ENCODE measurements at regions not wholly inside any gene's neighbourhood (a gene's known extent, or its start where the extent isn't known, plus 50 kb on each side); places are given as distances from the start of the nearest gene placed in this dataset.

GRCh38 chr9:1938675-1939170 lies 76.4 kb upstream of the SMARCA2 start:
- no peak overlapping the region for H3K27ac Mint-ChIP-seq
- CTCF ChIA-PET, result no interaction called here
- H3K4me3 Mint-ChIP-seq, result no peak overlapping the region
- no peak for DNase-seq
- no peaks in the 10 kb centered on the region for H3K9me3 Mint-ChIP-seq
- H3K4me1 Mint-ChIP-seq, result no peaks in the 10 kb centered on the region
- H3K36me3 Mint-ChIP-seq (ENCODE audit: low read depth), result no peaks in the 10 kb centered on the region
- POLR2A ChIA-PET, result no interaction called here
- H3K27me3 Mint-ChIP-seq, result peaks cover 9% of the 10 kb centered on the region

- ChIA-PET POLR2A (no interaction called here), CTCF (no interaction called here)
- no peak overlapping the region for H3K4me3 Mint-ChIP-seq
- no peak for DNase-seq
- H3K27me3 Mint-ChIP-seq, result peaks cover 3% of the 10 kb centered on the region
- H3K27ac Mint-ChIP-seq, result no peak overlapping the region
- no peaks in the 10 kb centered on the region for H3K9me3 Mint-ChIP-seq
- no peaks in the 10 kb centered on the region for H3K36me3 Mint-ChIP-seq (ENCODE audit: low read depth)
- H3K4me1 Mint-ChIP-seq, result no peaks in the 10 kb centered on the region
These were observed 75.7 kb upstream of the SMARCA2 start for GRCh38 chr9:1939466-1939865.

- Mint-ChIP-seq H3K36me3 (ENCODE audit: low read depth) (no peaks in the 10 kb centered on the region), H3K27ac (no peak overlapping the region), H3K27me3 (peaks cover under 1% of the 10 kb centered on the region), H3K4me1 (no peaks in the 10 kb centered on the region), H3K9me3 (no peaks in the 10 kb centered on the region), H3K4me3 (no peak overlapping the region)
- DNase-seq, result peak; percentile 42
- ChIA-PET CTCF (no interaction called here), POLR2A (no interaction called here)
These were observed 75.2 kb upstream of the SMARCA2 start for GRCh38 chr9:1939926-1940368.

- Mint-ChIP-seq H3K36me3 (ENCODE audit: low read depth) (no peaks in the 10 kb centered on the region), H3K9me3 (no peaks in the 10 kb centered on the region), H3K27ac (no peak overlapping the region), H3K4me1 (no peaks in the 10 kb centered on the region), H3K4me3 (no peak overlapping the region), H3K27me3 (peaks cover under 1% of the 10 kb centered on the region)
- no peak for DNase-seq
- ChIA-PET POLR2A (no interaction called here), CTCF (interaction anchor here (0.8 to 0.9 kb wide), 2 partner anchors 19 to 166 kb away, joined by 3 read pairs; no protein-coding TSS in a partner anchor)
These were observed 73.2 kb upstream of the SMARCA2 start for GRCh38 chr9:1941989-1942388.

- no peak overlapping the region for H3K4me3 Mint-ChIP-seq
These were observed 68.4 kb upstream of the SMARCA2 start for GRCh38 chr9:1946526-1947283.

GRCh38 chr9:1947438-1947837 lies 67.7 kb upstream of the SMARCA2 start:
- ChIA-PET CTCF (no interaction called here), POLR2A (no interaction called here)
- DNase-seq, result no peak
- no peak overlapping the region for H3K4me3 Mint-ChIP-seq
- H3K27me3 Mint-ChIP-seq, result peaks cover 2% of the 10 kb centered on the region
- H3K4me1 Mint-ChIP-seq, result no peaks in the 10 kb centered on the region
- H3K9me3 Mint-ChIP-seq, result no peaks in the 10 kb centered on the region
- no peak overlapping the region for H3K27ac Mint-ChIP-seq
- H3K36me3 Mint-ChIP-seq (ENCODE audit: low read depth), result no peaks in the 10 kb centered on the region

More at GRCh38 chr9:1946526-1947283, 68.4 kb upstream of the SMARCA2 start:
- Mint-ChIP-seq H3K27me3 (peaks cover 2% of the 10 kb centered on the region), H3K9me3 (no peaks in the 10 kb centered on the region), H3K4me1 (no peaks in the 10 kb centered on the region), H3K27ac (no peak overlapping the region), H3K36me3 (ENCODE audit: low read depth) (no peaks in the 10 kb centered on the region)
- no peak for DNase-seq
- ChIA-PET CTCF (no interaction called here), POLR2A (no interaction called here)

GRCh38 chr9:1948541-1948940 lies 66.6 kb upstream of the SMARCA2 start:
- no peaks in the 10 kb centered on the region for H3K36me3 Mint-ChIP-seq (ENCODE audit: low read depth)
- ChIA-PET POLR2A (no interaction called here), CTCF (no interaction called here)
- no peak for DNase-seq
- no peaks in the 10 kb centered on the region for H3K4me1 Mint-ChIP-seq
- no peak overlapping the region for H3K27ac Mint-ChIP-seq
- H3K9me3 Mint-ChIP-seq, result no peaks in the 10 kb centered on the region
- H3K27me3 Mint-ChIP-seq, result peaks cover 5% of the 10 kb centered on the region
- no peak overlapping the region for H3K4me3 Mint-ChIP-seq

GRCh38 chr9:1951446-1951845 lies 63.7 kb upstream of the SMARCA2 start:
- Mint-ChIP-seq H3K27me3 (peaks cover 9% of the 10 kb centered on the region), H3K36me3 (ENCODE audit: low read depth) (no peaks in the 10 kb centered on the region), H3K4me1 (no peaks in the 10 kb centered on the region), H3K4me3 (no peak overlapping the region), H3K9me3 (no peaks in the 10 kb centered on the region), H3K27ac (no peak overlapping the region)
- CTCF ChIA-PET, result no interaction called here
- POLR2A ChIA-PET, result no interaction called here
- DNase-seq, result no peak

GRCh38 chr9:1952001-1952400 lies 63.1 kb upstream of the SMARCA2 start:
- CTCF ChIA-PET, result no interaction called here
- POLR2A ChIA-PET, result no interaction called here
- H3K4me1 Mint-ChIP-seq, result no peaks in the 10 kb centered on the region
- peaks cover 9% of the 10 kb centered on the region for H3K27me3 Mint-ChIP-seq
- H3K9me3 Mint-ChIP-seq, result no peaks in the 10 kb centered on the region
- H3K27ac Mint-ChIP-seq, result no peak overlapping the region
- H3K4me3 Mint-ChIP-seq, result no peak overlapping the region
- no peaks in the 10 kb centered on the region for H3K36me3 Mint-ChIP-seq (ENCODE audit: low read depth)
- DNase-seq, result no peak

- no peaks in the 10 kb centered on the region for H3K4me1 Mint-ChIP-seq
- CTCF ChIA-PET, result no interaction called here
- H3K27me3 Mint-ChIP-seq, result peaks cover 8% of the 10 kb centered on the region
- POLR2A ChIA-PET, result no interaction called here
- no peak overlapping the region for H3K27ac Mint-ChIP-seq
- no peaks in the 10 kb centered on the region for H3K36me3 Mint-ChIP-seq (ENCODE audit: low read depth)
- H3K4me3 Mint-ChIP-seq, result no peak overlapping the region
- no peak for DNase-seq
- H3K9me3 Mint-ChIP-seq, result no peaks in the 10 kb centered on the region
These were observed 60.9 kb upstream of the SMARCA2 start for GRCh38 chr9:1954238-1954637.

- H3K27ac Mint-ChIP-seq, result no peak overlapping the region
- no peak for DNase-seq
- peaks cover 8% of the 10 kb centered on the region for H3K27me3 Mint-ChIP-seq
- POLR2A ChIA-PET, result no interaction called here
- CTCF ChIA-PET, result no interaction called here
- no peaks in the 10 kb centered on the region for H3K36me3 Mint-ChIP-seq (ENCODE audit: low read depth)
- H3K4me3 Mint-ChIP-seq, result no peak overlapping the region
- H3K9me3 Mint-ChIP-seq, result no peaks in the 10 kb centered on the region
- H3K4me1 Mint-ChIP-seq, result no peaks in the 10 kb centered on the region
These were observed 58.2 kb upstream of the SMARCA2 start for GRCh38 chr9:1956958-1957357.

- CTCF ChIA-PET, result no interaction called here
- no peak for DNase-seq
- H3K36me3 Mint-ChIP-seq (ENCODE audit: low read depth), result no peaks in the 10 kb centered on the region
- no peak overlapping the region for H3K27ac Mint-ChIP-seq
- POLR2A ChIA-PET, result interaction anchor here (0.6 kb wide), 1 partner anchor 710 kb away, joined by 3 read pairs; no protein-coding TSS in a partner anchor
- peaks cover 8% of the 10 kb centered on the region for H3K27me3 Mint-ChIP-seq
- no peak overlapping the region for H3K4me3 Mint-ChIP-seq
- no peaks in the 10 kb centered on the region for H3K4me1 Mint-ChIP-seq
- no peaks in the 10 kb centered on the region for H3K9me3 Mint-ChIP-seq
These were observed 57.3 kb upstream of the SMARCA2 start for GRCh38 chr9:1957856-1958255.

- CTCF ChIA-PET, result interaction anchor here (0.7 kb wide), 1 partner anchor 263 kb away, joined by 3 read pairs; no protein-coding TSS in a partner anchor
- Mint-ChIP-seq H3K36me3 (ENCODE audit: low read depth) (no peaks in the 10 kb centered on the region), H3K27me3 (no peaks in the 10 kb centered on the region), H3K27ac (no peak overlapping the region), H3K4me1 (no peaks in the 10 kb centered on the region), H3K9me3 (no peaks in the 10 kb centered on the region), H3K4me3 (no peak overlapping the region)
- no peak for DNase-seq
- POLR2A ChIA-PET, result no interaction called here
These were observed 55.8 kb upstream of the SMARCA2 start for GRCh38 chr9:1959371-1959770.
